ENCODE measurements at regions not wholly inside any gene's neighbourhood (a gene's known extent, or its start where the extent isn't known, plus 50 kb on each side); places are given as distances from the start of the nearest gene placed in this dataset.
A peak's percentile ranks its signal among the peaks of the same experiment; 100 is the strongest.

DNA sequence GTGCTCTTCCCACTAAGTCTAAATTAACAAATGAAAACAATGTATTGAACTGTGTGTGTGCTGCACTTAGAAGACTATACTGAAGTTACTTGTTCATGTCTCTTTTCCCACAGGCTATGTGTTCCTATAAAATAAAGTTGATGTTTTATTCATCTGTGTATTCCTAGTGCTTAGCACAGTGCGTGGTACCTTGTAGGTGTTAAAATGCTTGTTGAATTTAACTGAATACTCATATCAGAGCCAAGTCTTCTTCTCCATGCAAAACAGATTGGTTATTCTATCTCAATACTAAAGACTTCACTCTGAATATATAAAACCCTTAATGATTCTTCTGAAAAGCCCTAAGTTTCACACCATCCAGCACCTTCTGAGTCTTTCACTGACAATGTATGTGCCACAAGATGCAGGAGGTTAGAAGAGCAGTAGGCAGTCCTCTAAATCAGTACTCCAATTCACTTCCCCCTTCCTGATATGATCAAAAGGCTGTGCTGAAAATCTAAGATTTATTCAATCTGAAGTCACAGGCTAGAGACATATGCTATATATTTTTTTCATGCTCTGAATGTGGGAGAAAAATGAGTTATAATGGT lies 231.7 kb upstream of the CCDC150 start:
- TF ChIP-seq, protein P1, sequence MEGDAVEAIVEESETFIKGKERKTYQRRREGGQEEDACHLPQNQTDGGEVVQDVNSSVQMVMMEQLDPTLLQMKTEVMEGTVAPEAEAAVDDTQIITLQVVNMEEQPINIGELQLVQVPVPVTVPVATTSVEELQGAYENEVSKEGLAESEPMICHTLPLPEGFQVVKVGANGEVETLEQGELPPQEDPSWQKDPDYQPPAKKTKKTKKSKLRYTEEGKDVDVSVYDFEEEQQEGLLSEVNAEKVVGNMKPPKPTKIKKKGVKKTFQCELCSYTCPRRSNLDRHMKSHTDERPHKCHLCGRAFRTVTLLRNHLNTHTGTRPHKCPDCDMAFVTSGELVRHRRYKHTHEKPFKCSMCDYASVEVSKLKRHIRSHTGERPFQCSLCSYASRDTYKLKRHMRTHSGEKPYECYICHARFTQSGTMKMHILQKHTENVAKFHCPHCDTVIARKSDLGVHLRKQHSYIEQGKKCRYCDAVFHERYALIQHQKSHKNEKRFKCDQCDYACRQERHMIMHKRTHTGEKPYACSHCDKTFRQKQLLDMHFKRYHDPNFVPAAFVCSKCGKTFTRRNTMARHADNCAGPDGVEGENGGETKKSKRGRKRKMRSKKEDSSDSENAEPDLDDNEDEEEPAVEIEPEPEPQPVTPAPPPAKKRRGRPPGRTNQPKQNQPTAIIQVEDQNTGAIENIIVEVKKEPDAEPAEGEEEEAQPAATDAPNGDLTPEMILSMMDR (IDR thresholded peaks at IDR 0.05; ENCODE audit: borderline replicate concordance, extremely low read depth, insufficient read depth): no peak
- no peak overlapping the region for H3K27ac ChIP-seq (ENCODE audit: low read depth in 2 of 2, low read length in 2 of 2)
- intact Hi-C loops (cut with DNase I): no loop called here
- no peaks in the 10 kb centered on the region for H3K27me3 ChIP-seq (ENCODE audit: control insufficient read depth, insufficient read depth, low read length)
- no peak overlapping the region for H3K9ac ChIP-seq (ENCODE audit: low read length in 3 of 3)
- no peaks in the 10 kb centered on the region for H3K4me1 ChIP-seq (ENCODE audit: control insufficient read depth in 2 of 3, insufficient read depth in 2 of 3, low read depth in 1 of 3, low read length in 3 of 3)
- DNase-seq: no peak
- H3K4me3 ChIP-seq (ENCODE audit: low read length in 3 of 3): no peak overlapping the region
- no peaks in the 10 kb centered on the region for H3K36me3 ChIP-seq (ENCODE audit: control insufficient read depth in 2 of 3, insufficient read depth in 3 of 3, low read length in 3 of 3)
- no peaks in the 10 kb centered on the region for H3K9me3 ChIP-seq (ENCODE audit: control insufficient read depth in 2 of 3, insufficient read depth in 1 of 3, low read length in 3 of 3)
- FAIRE-seq: no peak

DNA sequence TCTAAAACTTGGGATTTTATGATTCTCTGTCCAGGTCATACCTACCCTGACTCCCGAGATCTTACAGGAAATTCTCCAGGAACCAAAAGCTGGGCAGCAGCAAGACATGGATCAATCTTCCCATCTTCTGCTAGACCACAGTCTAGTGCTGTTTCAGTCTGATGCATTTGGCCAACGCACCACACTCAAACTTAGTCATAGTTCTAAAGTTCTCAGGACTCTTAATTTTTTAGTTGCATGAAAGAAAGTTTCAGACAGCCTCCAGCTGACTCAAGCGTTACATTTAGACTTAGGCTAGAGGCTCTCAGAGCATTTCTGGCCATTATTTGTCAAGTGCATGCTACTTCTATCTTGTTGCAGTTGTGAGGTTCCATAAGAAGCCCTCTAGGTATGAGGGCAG lies 230.1 kb upstream of the CCDC150 start:
- Histone ChIP-seq H3K27me3 (ENCODE audit: control insufficient read depth, insufficient read depth, low read length) (no peaks in the 10 kb centered on the region), H3K4me3 (ENCODE audit: low read length in 3 of 3) (no peak overlapping the region), H3K36me3 (ENCODE audit: control insufficient read depth in 2 of 3, insufficient read depth in 3 of 3, low read length in 3 of 3) (no peaks in the 10 kb centered on the region), H3K9me3 (ENCODE audit: control insufficient read depth in 2 of 3, insufficient read depth in 1 of 3, low read length in 3 of 3) (no peaks in the 10 kb centered on the region), H3K27ac (ENCODE audit: low read depth in 2 of 2, low read length in 2 of 2) (no peak overlapping the region), H3K4me1 (ENCODE audit: control insufficient read depth in 2 of 3, insufficient read depth in 2 of 3, low read depth in 1 of 3, low read length in 3 of 3) (no peaks in the 10 kb centered on the region), H3K9ac (ENCODE audit: low read length in 3 of 3) (no peak overlapping the region)
- intact Hi-C loops (cut with DNase I): no loop called here
- FAIRE-seq (no peak), DNase-seq (no peak)
- TF ChIP-seq, protein P1 (IDR thresholded peaks at IDR 0.05; ENCODE audit: borderline replicate concordance, extremely low read depth, insufficient read depth): no peak

DNA sequence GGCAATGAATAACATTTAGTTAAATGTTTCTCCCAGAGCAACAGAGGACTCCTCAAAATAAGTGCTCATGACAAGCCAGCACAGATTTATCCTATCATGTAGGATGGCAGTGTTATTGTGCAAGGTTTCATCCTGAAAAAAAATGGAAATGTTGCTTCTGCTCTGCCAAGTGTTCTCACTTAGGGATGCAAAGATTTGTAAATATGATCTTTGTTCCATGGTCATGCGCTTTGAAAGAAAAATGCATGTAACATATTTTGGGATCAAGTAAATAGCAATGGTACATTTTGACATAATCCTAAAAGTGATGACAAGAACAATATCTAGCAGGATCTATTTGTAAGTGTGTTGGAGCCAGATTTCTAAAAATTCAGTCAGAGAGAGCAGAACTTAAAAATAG lies 229.5 kb upstream of the CCDC150 start:
- no peaks in the 10 kb centered on the region for H3K27me3 ChIP-seq (ENCODE audit: control insufficient read depth, insufficient read depth, low read length)
- no peak overlapping the region for H3K4me3 ChIP-seq (ENCODE audit: low read length in 3 of 3)
- intact Hi-C loops (cut with DNase I): no loop called here
- no peaks in the 10 kb centered on the region for H3K9me3 ChIP-seq (ENCODE audit: control insufficient read depth in 2 of 3, insufficient read depth in 1 of 3, low read length in 3 of 3)
- DNase-seq: no peak
- FAIRE-seq: no peak
- H3K4me1 ChIP-seq (ENCODE audit: control insufficient read depth in 2 of 3, insufficient read depth in 2 of 3, low read depth in 1 of 3, low read length in 3 of 3): no peaks in the 10 kb centered on the region
- H3K27ac ChIP-seq (ENCODE audit: low read depth in 2 of 2, low read length in 2 of 2): no peak overlapping the region
- TF ChIP-seq, protein P1 (IDR thresholded peaks at IDR 0.05; ENCODE audit: borderline replicate concordance, extremely low read depth, insufficient read depth): no peak
- no peaks in the 10 kb centered on the region for H3K36me3 ChIP-seq (ENCODE audit: control insufficient read depth in 2 of 3, insufficient read depth in 3 of 3, low read length in 3 of 3)
- H3K9ac ChIP-seq (ENCODE audit: low read length in 3 of 3): no peak overlapping the region

DNA sequence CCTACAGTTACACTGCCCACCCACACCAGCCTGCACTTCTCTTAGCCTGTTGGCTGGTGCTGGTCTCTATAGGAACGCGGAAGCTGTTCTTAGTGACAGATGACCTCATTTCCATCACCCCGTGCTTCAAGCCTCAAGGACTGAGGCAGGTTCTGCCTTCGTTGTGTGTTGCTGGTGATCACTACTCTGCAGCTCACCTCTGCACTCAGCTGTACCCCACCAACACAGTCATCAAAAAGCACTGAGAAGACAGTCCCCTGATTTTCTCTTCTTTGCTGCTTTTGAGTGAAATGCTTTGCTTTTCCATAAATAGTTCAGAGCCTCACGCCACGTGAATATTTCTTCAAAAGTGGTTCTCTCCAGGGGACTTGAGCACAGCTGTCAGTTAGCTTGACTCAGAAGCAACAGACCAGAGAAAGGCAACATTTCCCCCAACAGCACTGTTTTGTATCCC lies 225.7 kb upstream of the CCDC150 start:
- TF ChIP-seq, protein P1 (IDR thresholded peaks at IDR 0.05; ENCODE audit: borderline replicate concordance, extremely low read depth, insufficient read depth): no peak
- no peak overlapping the region for H3K4me3 ChIP-seq (ENCODE audit: low read length in 3 of 3)
- H3K27me3 ChIP-seq (ENCODE audit: control insufficient read depth, insufficient read depth, low read length): no peaks in the 10 kb centered on the region
- no peaks in the 10 kb centered on the region for H3K4me1 ChIP-seq (ENCODE audit: control insufficient read depth in 2 of 3, insufficient read depth in 2 of 3, low read depth in 1 of 3, low read length in 3 of 3)
- no peak overlapping the region for H3K9ac ChIP-seq (ENCODE audit: low read length in 3 of 3)
- peak in 3 of 5 donors; percentile 18 to 50 (median 41) for DNase-seq
- no peaks in the 10 kb centered on the region for H3K36me3 ChIP-seq (ENCODE audit: control insufficient read depth in 2 of 3, insufficient read depth in 3 of 3, low read length in 3 of 3)
- H3K27ac ChIP-seq (ENCODE audit: low read depth in 2 of 2, low read length in 2 of 2): no peak overlapping the region
- no peak for FAIRE-seq
- intact Hi-C loops (cut with DNase I): no loop called here
- no peaks in the 10 kb centered on the region for H3K9me3 ChIP-seq (ENCODE audit: control insufficient read depth in 2 of 3, insufficient read depth in 1 of 3, low read length in 3 of 3)
